Stimulated activated CD4-positive, alpha-beta T cell treated with anti-CD3 and anti-CD28 coated beads, Interleukin-15, amount 100 ng/mL, for 1 hour (primary cell): ENCODE measurements at regions not wholly inside any gene's neighbourhood (a gene's known extent, or its start where the extent isn't known, plus 50 kb on each side); places are given as distances from the start of the nearest gene placed in this dataset.

ENCODE experiments used
- DNase-seq, 2 donors: peaks; one replicate each; pipeline ENCODE4 v3.0.0-alpha.2; 2020; ENCODE audit warnings: low read depth in 1 of 2, low spot score in 1 of 2

GRCh38 chr18:76686737-76687231 lies 135.6 kb upstream of the ZNF236 start:
- no peak for DNase-seq

- DNase-seq, result no peak
Measured at GRCh38 chr18:76685860-76686259, 136.5 kb upstream of the ZNF236 start.

- no peak for DNase-seq
Measured at GRCh38 chr18:76685402-76685801, 137.0 kb upstream of the ZNF236 start.

- no peak for DNase-seq
Measured at GRCh38 chr18:76684265-76684664, 138.1 kb upstream of the ZNF236 start.

- DNase-seq, result no peak
Measured at GRCh38 chr18:76679945-76680344, 142.4 kb upstream of the ZNF236 start.

GRCh38 chr18:76679259-76679658 lies 143.1 kb upstream of the ZNF236 start:
- no peak for DNase-seq

GRCh38 chr18:76678248-76678647 lies 144.1 kb upstream of the ZNF236 start:
- DNase-seq, result no peak

GRCh38 chr18:76674596-76674995 lies 147.8 kb upstream of the ZNF236 start:
- DNase-seq, result no peak

GRCh38 chr18:76673281-76674185 lies 148.8 kb upstream of the ZNF236 start:
- DNase-seq, result no peak

GRCh38 chr18:76672627-76673026 lies 149.7 kb upstream of the ZNF236 start:
- DNase-seq, result no peak

- no peak for DNase-seq
Measured at GRCh38 chr18:76670564-76671288, 151.6 kb upstream of the ZNF236 start.

- no peak for DNase-seq
Measured at GRCh38 chr18:76668546-76668945, 153.8 kb upstream of the ZNF236 start.

GRCh38 chr18:76668119-76668518 lies 154.2 kb upstream of the ZNF236 start:
- DNase-seq, result no peak

GRCh38 chr18:76667603-76668002 lies 154.8 kb upstream of the ZNF236 start:
- DNase-seq, result no peak

- DNase-seq, result no peak
Measured at GRCh38 chr18:76662626-76663025, 159.7 kb upstream of the ZNF236 start.

GRCh38 chr18:76660571-76661192 lies 161.7 kb upstream of the ZNF236 start:
- no peak for DNase-seq

- DNase-seq, result no peak
Measured at GRCh38 chr18:76658627-76659026, 163.6 kb upstream of the ZNF516 start.

- DNase-seq, result no peak
Measured at GRCh38 chr18:76657911-76658470, 162.9 kb upstream of the ZNF516 start.

GRCh38 chr18:76656925-76657827 lies 162.1 kb upstream of the ZNF516 start:
- DNase-seq, result no peak

- DNase-seq, result no peak
Measured at GRCh38 chr18:76654577-76654976, 159.5 kb upstream of the ZNF516 start.
